ENCODE measurements at regions not wholly inside any gene's neighbourhood (a gene's known extent, or its start where the extent isn't known, plus 50 kb on each side); places are given as distances from the start of the nearest gene placed in this dataset.
"Not testable (repeated sequence)": the region's sequence is repeated elsewhere in the genome, so short reads cannot be mapped to it uniquely, and the experiment has no call there.

GRCh38 chr3:127438951-127439350 is 151.1 kb upstream of the PRR20G start:
- Mint-ChIP-seq H3K4me3 (no peak overlapping the region), H3K36me3 (ENCODE audit: low read depth) (no peaks in the 10 kb centered on the region), H3K27me3 (ENCODE audit: low read depth) (peaks cover 3% of the 10 kb centered on the region), H3K9me3 (no peaks in the 10 kb centered on the region), H3K27ac (ENCODE audit: unreplicated experiment) (no peak overlapping the region), H3K4me1 (no peaks in the 10 kb centered on the region)
- DNase-seq (ENCODE audit: low read depth, low spot score): no peak
- no peak for TF ChIP-seq CTCF (conservative IDR thresholded peaks at IDR 0.05)

GRCh38 chr3:127438371-127438770 is 150.5 kb upstream of the PRR20G start:
- Mint-ChIP-seq H3K9me3 (no peaks in the 10 kb centered on the region), H3K36me3 (ENCODE audit: low read depth) (no peaks in the 10 kb centered on the region), H3K27ac (ENCODE audit: unreplicated experiment) (no peak overlapping the region), H3K27me3 (ENCODE audit: low read depth) (peaks cover 3% of the 10 kb centered on the region), H3K4me1 (no peaks in the 10 kb centered on the region), H3K4me3 (no peak overlapping the region)
- TF ChIP-seq CTCF (conservative IDR thresholded peaks at IDR 0.05): no peak
- DNase-seq (ENCODE audit: low read depth, low spot score): no peak

- H3K36me3 Mint-ChIP-seq (ENCODE audit: low read depth); H3K4me1 Mint-ChIP-seq: not testable (repeated sequence)
Measured at GRCh38 chr3:127435299-127435698, 147.5 kb upstream of the PRR20G start.

GRCh38 chr3:127431066-127431465 is 143.2 kb upstream of the PRR20G start:
- TF ChIP-seq CTCF (conservative IDR thresholded peaks at IDR 0.05): no peak
- Mint-ChIP-seq H3K27ac (ENCODE audit: unreplicated experiment) (no peak overlapping the region), H3K36me3 (ENCODE audit: low read depth) (no peaks in the 10 kb centered on the region), H3K9me3 (no peaks in the 10 kb centered on the region), H3K4me3 (no peak overlapping the region), H3K4me1 (peaks cover 28% of the 10 kb centered on the region), H3K27me3 (ENCODE audit: low read depth) (peaks cover 3% of the 10 kb centered on the region)
- DNase-seq (ENCODE audit: low read depth, low spot score): no peak

More at GRCh38 chr3:127435299-127435698, 147.5 kb upstream of the PRR20G start:
- not testable (repeated sequence) for H3K27ac Mint-ChIP-seq (ENCODE audit: unreplicated experiment); H3K27me3 Mint-ChIP-seq (ENCODE audit: low read depth); DNase-seq (ENCODE audit: low read depth, low spot score); H3K4me3 Mint-ChIP-seq; H3K9me3 Mint-ChIP-seq

GRCh38 chr3:127428344-127428997 is 140.6 kb upstream of the PRR20G start:
- peak overlapping the region; percentile 23 for H3K27ac Mint-ChIP-seq (ENCODE audit: unreplicated experiment)
- TF ChIP-seq CTCF (conservative IDR thresholded peaks at IDR 0.05): no peak
- peaks cover 3% of the 10 kb centered on the region for H3K27me3 Mint-ChIP-seq (ENCODE audit: low read depth)
- H3K4me1 Mint-ChIP-seq: peaks cover 54% of the 10 kb centered on the region
- H3K36me3 Mint-ChIP-seq (ENCODE audit: low read depth): no peaks in the 10 kb centered on the region
- no peak for DNase-seq (ENCODE audit: low read depth, low spot score)
- H3K4me3 Mint-ChIP-seq: no peak overlapping the region
- H3K9me3 Mint-ChIP-seq: no peaks in the 10 kb centered on the region

- no peak for TF ChIP-seq CTCF (conservative IDR thresholded peaks at IDR 0.05)
- Mint-ChIP-seq H3K9me3 (no peaks in the 10 kb centered on the region), H3K27ac (ENCODE audit: unreplicated experiment) (peak overlapping the region; percentile 97), H3K4me3 (peak overlapping the region; percentile 70), H3K27me3 (ENCODE audit: low read depth) (peaks cover 3% of the 10 kb centered on the region), H3K36me3 (ENCODE audit: low read depth) (no peaks in the 10 kb centered on the region), H3K4me1 (peaks cover 59% of the 10 kb centered on the region)
- DNase-seq (ENCODE audit: low read depth, low spot score): no peak
Measured at GRCh38 chr3:127427666-127428065, 139.8 kb upstream of the PRR20G start.
